Astrocyte of the spinal cord (primary cell): ENCODE measurements at regions not wholly inside any gene's neighbourhood (a gene's known extent, or its start where the extent isn't known, plus 50 kb on each side); places are given as distances from the start of the nearest gene placed in this dataset.

Experiments
- DNase-seq: peaks from one replicate; pipeline ENCODE4 v3.0.0; 2011; ENCODE audit warnings: low read depth, low spot score
- H3K4me3 ChIP-seq: 2 replicates; pipeline ENCODE4 v1.5.1; 2011; ENCODE audit warnings: low read depth, mild to moderate bottlenecking, low read length, moderate library complexity
- CTCF ChIP-seq: IDR thresholded peaks from 2 replicates; pipeline ENCODE4 v1.5.1; 2012; ENCODE audit warnings: low read depth, mild to moderate bottlenecking, low read length, inconsistent platforms
- in situ Hi-C: cut with HindIII; loops from 2 replicates; pipeline ENCODE4 v1.10.0; 2017; ENCODE audit warnings: low sequenced_read_pairs

GRCh38 chr10:20990604-20991003 is 93.5 kb upstream of the NEBL start:
- in situ Hi-C loops = no loop called here
- TF ChIP-seq CTCF = no peak
- no peak overlapping the region for H3K4me3 ChIP-seq
- peak; percentile 60 for DNase-seq

GRCh38 chr10:20988357-20988983 is 91.4 kb upstream of the NEBL start:
- TF ChIP-seq CTCF = no peak
- in situ Hi-C loops = no loop called here
- no peak overlapping the region for H3K4me3 ChIP-seq
- no peak for DNase-seq

GRCh38 chr10:20986049-20986448 is 88.9 kb upstream of the NEBL start:
- in situ Hi-C loops = no loop called here
- TF ChIP-seq CTCF = no peak
- H3K4me3 ChIP-seq = no peak overlapping the region
- no peak for DNase-seq

- no peak for DNase-seq
- no peak for TF ChIP-seq CTCF
- in situ Hi-C loops = no loop called here
- no peak overlapping the region for H3K4me3 ChIP-seq
Observed at GRCh38 chr10:20984662-20985061, 87.6 kb upstream of the NEBL start.

GRCh38 chr10:20981419-20981953 is 84.4 kb upstream of the NEBL start:
- no peak for DNase-seq
- H3K4me3 ChIP-seq = no peak overlapping the region
- no peak for TF ChIP-seq CTCF
- in situ Hi-C loops = no loop called here

- no peak for TF ChIP-seq CTCF
- in situ Hi-C loops = no loop called here
- no peak overlapping the region for H3K4me3 ChIP-seq
- no peak for DNase-seq
Observed at GRCh38 chr10:20978617-20979016, 81.5 kb upstream of the NEBL start.
